DND-41 (cell line): ENCODE measurements at regions not wholly inside any gene's neighbourhood (a gene's known extent, or its start where the extent isn't known, plus 50 kb on each side); places are given as distances from the start of the nearest gene placed in this dataset.

Experiments
- ATAC-seq: fragments of 200-7000 bp; cut with Tn5 transposase; 3 replicates; pipeline ENCODE4 v1.9.1; 2021; ENCODE audit warnings: low read depth; ENCODE audit not compliant: insufficient read depth
- DNase-seq: peaks from one replicate; pipeline ENCODE4 v3.0.0-alpha.2; 2020
- H2AFZ ChIP-seq: 2 replicates; pipeline ENCODE4 v1.6.0; 2012; ENCODE audit warnings: low read depth, low read length
- H3K27ac ChIP-seq: 2 replicates; pipeline ENCODE4 v1.5.1; 2012; ENCODE audit warnings: low read length, inconsistent platforms
- H3K27me3 ChIP-seq: fragments of 200-600 bp; sonication (generic); 2 replicates; pipeline ENCODE4 v1.6.0; 2012; ENCODE audit warnings: low read length, mild to moderate bottlenecking, inconsistent platforms; ENCODE audit not compliant: insufficient read depth, poor library complexity
- H3K36me3 ChIP-seq: 2 replicates; pipeline ENCODE4 v1.5.1; 2012; ENCODE audit warnings: low read length, inconsistent platforms; ENCODE audit not compliant: insufficient read depth
- H3K4me1 ChIP-seq: 2 replicates; pipeline ENCODE4 v1.5.1; 2012; ENCODE audit warnings: mild to moderate bottlenecking, low read length; ENCODE audit not compliant: insufficient read depth
- H3K4me2 ChIP-seq: 2 replicates; pipeline ENCODE4 v1.6.0; 2012; ENCODE audit warnings: mild to moderate bottlenecking, moderate library complexity, low read length, inconsistent platforms; ENCODE audit not compliant: insufficient read depth
- H3K4me3 ChIP-seq, 2 experiments: fragments of 200-600 bp in 1 of 2; shearing (Covaris generic) in 1 of 2; 2 replicates each; pipeline ENCODE4 v1.5.1; 2012 to 2016; ENCODE audit warnings: inconsistent platforms in 2 of 2, low read length in 2 of 2, mild to moderate bottlenecking in 2 of 2, low read depth in 1 of 2, moderate library complexity in 1 of 2
- H3K79me2 ChIP-seq: 2 replicates; pipeline ENCODE4 v1.6.0; 2012; ENCODE audit warnings: low read length, inconsistent platforms; ENCODE audit not compliant: insufficient read depth
- H3K9ac ChIP-seq: 2 replicates; pipeline ENCODE4 v1.6.0; 2012; ENCODE audit warnings: low read depth, mild to moderate bottlenecking, inconsistent platforms, low read length, moderate library complexity
- H3K9me3 ChIP-seq: 2 replicates; pipeline ENCODE4 v1.5.1; 2012; ENCODE audit warnings: low read length, moderate library complexity, mild to moderate bottlenecking, inconsistent platforms; ENCODE audit not compliant: insufficient read depth, severe bottlenecking
- H4K20me1 ChIP-seq: 2 replicates; pipeline ENCODE4 v1.6.0; 2012; ENCODE audit warnings: low read length; ENCODE audit not compliant: insufficient read depth
- CTCF ChIP-seq: IDR thresholded peaks from 2 replicates; pipeline ENCODE4 v1.5.1; 2012; ENCODE audit warnings: borderline replicate concordance, low read length, moderate library complexity, mild to moderate bottlenecking; ENCODE audit not compliant: poor library complexity, severe bottlenecking; ENCODE audit errors: extremely low read depth
- EZH2 ChIP-seq: IDR thresholded peaks from 3 replicates; pipeline ENCODE4 v1.6.1; 2012; ENCODE audit warnings: borderline replicate concordance, low read depth, mild to moderate bottlenecking, moderate library complexity, low read length, inconsistent platforms; ENCODE audit not compliant: severe bottlenecking

- Histone ChIP-seq H3K79me2 (no peaks in the 10 kb centered on the region), H3K27ac (no peak overlapping the region), H3K36me3 (no peaks in the 10 kb centered on the region), H3K9ac (no peak overlapping the region), H4K20me1 (no peaks in the 10 kb centered on the region), H3K9me3 (no peaks in the 10 kb centered on the region), H3K4me1 (no peaks in the 10 kb centered on the region), H3K27me3 (no peaks in the 10 kb centered on the region), H3K4me3 (no peak overlapping the region), H2AFZ (no peak overlapping the region), H3K4me2 (no peak overlapping the region)
- TF ChIP-seq CTCF: no peak
- no peak for TF ChIP-seq EZH2
- no peak for DNase-seq
- no peak for ATAC-seq
These were observed 336.6 kb downstream of the HGF start for GRCh38 chr7:81433206-81433605.

GRCh38 chr7:81430761-81431160, 339.1 kb downstream of the HGF start:
- Histone ChIP-seq H3K27ac (no peak overlapping the region), H3K4me2 (no peak overlapping the region), H3K9me3 (no peaks in the 10 kb centered on the region), H3K4me1 (no peaks in the 10 kb centered on the region), H3K36me3 (no peaks in the 10 kb centered on the region), H4K20me1 (no peaks in the 10 kb centered on the region), H2AFZ (no peak overlapping the region), H3K27me3 (no peaks in the 10 kb centered on the region), H3K9ac (no peak overlapping the region), H3K4me3 (no peak overlapping the region), H3K79me2 (no peaks in the 10 kb centered on the region)
- no peak for DNase-seq
- ATAC-seq: no peak
- no peak for TF ChIP-seq EZH2
- no peak for TF ChIP-seq CTCF

GRCh38 chr7:81430150-81430549, 339.7 kb downstream of the HGF start:
- no peak overlapping the region for H2AFZ ChIP-seq
- no peak overlapping the region for H3K4me2 ChIP-seq
- H3K4me3 ChIP-seq: no peak overlapping the region
- H3K36me3 ChIP-seq: no peaks in the 10 kb centered on the region
- no peak overlapping the region for H3K9ac ChIP-seq
- ATAC-seq: no peak
- DNase-seq: no peak
- no peaks in the 10 kb centered on the region for H3K9me3 ChIP-seq
- H4K20me1 ChIP-seq: no peaks in the 10 kb centered on the region
- no peaks in the 10 kb centered on the region for H3K4me1 ChIP-seq
- H3K27ac ChIP-seq: no peak overlapping the region
- TF ChIP-seq CTCF (no peak), EZH2 (no peak)
- H3K27me3 ChIP-seq: no peaks in the 10 kb centered on the region
- H3K79me2 ChIP-seq: no peaks in the 10 kb centered on the region

- DNase-seq: no peak
- Histone ChIP-seq H3K4me1 (no peaks in the 10 kb centered on the region), H4K20me1 (no peaks in the 10 kb centered on the region), H3K4me2 (no peak overlapping the region), H3K9ac (no peak overlapping the region), H3K36me3 (no peaks in the 10 kb centered on the region), H3K27me3 (no peaks in the 10 kb centered on the region), H3K27ac (no peak overlapping the region), H3K4me3 (no peak overlapping the region), H3K9me3 (no peaks in the 10 kb centered on the region), H2AFZ (no peak overlapping the region), H3K79me2 (no peaks in the 10 kb centered on the region)
- ATAC-seq: no peak
- TF ChIP-seq CTCF: no peak
These were observed 342.4 kb downstream of the HGF start for GRCh38 chr7:81427461-81427860.
